Mesenchymal stem cell (in vitro differentiated cells and primary cell): ENCODE measurements at regions not wholly inside any gene's neighbourhood (a gene's known extent, or its start where the extent isn't known, plus 50 kb on each side); places are given as distances from the start of the nearest gene placed in this dataset.

Experiments used
- DNase-seq: peaks from one replicate; pipeline ENCODE4 v3.0.0-alpha.2; 2013
- H2AFZ ChIP-seq: one replicate; pipeline ENCODE4 v1.6.1; 2013; ENCODE audit warnings: low read depth, mild to moderate bottlenecking, control low read depth, inconsistent platforms, low read length, moderate library complexity
- H2AK5ac ChIP-seq: 2 replicates; pipeline ENCODE4 v1.6.1; 2013; ENCODE audit warnings: low read length, moderate library complexity, mild to moderate bottlenecking, inconsistent platforms; ENCODE audit not compliant: severe bottlenecking
- H2BK120ac ChIP-seq: one replicate; pipeline ENCODE4 v1.6.1; 2013; ENCODE audit warnings: low read depth, mild to moderate bottlenecking, inconsistent platforms, low read length, moderate library complexity
- H2BK12ac ChIP-seq, 2 experiments: one replicate each; pipeline ENCODE4 v1.6.1; 2013; ENCODE audit warnings: inconsistent platforms in 2 of 2, low read length in 2 of 2, mild to moderate bottlenecking in 2 of 2, moderate library complexity in 2 of 2, control low read depth in 1 of 2
- H2BK15ac ChIP-seq: one replicate; pipeline ENCODE4 v1.6.1; 2013; ENCODE audit warnings: mild to moderate bottlenecking, low read depth, inconsistent platforms; ENCODE audit not compliant: poor library complexity, severe bottlenecking
- H2BK5ac ChIP-seq: 2 replicates; pipeline ENCODE4 v1.6.1; 2013; ENCODE audit warnings: low read depth, mild to moderate bottlenecking, low read length, control low read depth, inconsistent platforms; ENCODE audit not compliant: poor library complexity, severe bottlenecking
- H3K14ac ChIP-seq, 2 experiments: one replicate each; pipeline ENCODE4 v1.6.1; 2013; ENCODE audit warnings: inconsistent platforms in 2 of 2, low read length in 2 of 2, control low read depth in 1 of 2, mild to moderate bottlenecking in 1 of 2, moderate library complexity in 1 of 2
- H3K18ac ChIP-seq, 2 experiments: one replicate each; pipeline ENCODE4 v1.6.1; 2013; ENCODE audit warnings: inconsistent platforms in 2 of 2, low read length in 2 of 2, control low read depth in 1 of 2, low read depth in 1 of 2, mild to moderate bottlenecking in 1 of 2
- H3K23ac ChIP-seq, 2 experiments: one replicate each; pipeline ENCODE4 v1.6.1; 2013; ENCODE audit warnings: inconsistent platforms in 2 of 2, low read length in 2 of 2, mild to moderate bottlenecking in 2 of 2, moderate library complexity in 2 of 2, control low read depth in 1 of 2
- H3K27ac ChIP-seq: 2 replicates; pipeline ENCODE4 v1.5.1; 2013; ENCODE audit warnings: mild to moderate bottlenecking, moderate library complexity, low read length, control low read depth, inconsistent platforms; ENCODE audit not compliant: poor library complexity, severe bottlenecking
- H3K27me3 ChIP-seq, 2 experiments: 2 replicates each; pipeline versions ENCODE4 v1.6.1 to v1.7.0; 2013; ENCODE audit warnings: low read length in 2 of 2, mild to moderate bottlenecking in 2 of 2, moderate library complexity in 2 of 2, control low read depth in 1 of 2, inconsistent platforms in 1 of 2; ENCODE audit not compliant: control insufficient read depth in 1 of 2, insufficient read depth in 1 of 2
- H3K36me3 ChIP-seq, 2 experiments: 2 replicates each; pipeline versions ENCODE4 v1.6.1 to v1.7.0; 2013; ENCODE audit warnings: low read length in 2 of 2, control low read depth in 1 of 2, inconsistent platforms in 1 of 2, low read depth in 1 of 2, mild to moderate bottlenecking in 1 of 2; ENCODE audit not compliant: insufficient read depth in 2 of 2, control insufficient read depth in 1 of 2
- H3K4ac ChIP-seq, 2 experiments: one replicate each; pipeline ENCODE4 v1.6.1; 2013; ENCODE audit warnings: inconsistent platforms in 2 of 2, low read length in 2 of 2, mild to moderate bottlenecking in 2 of 2, moderate library complexity in 2 of 2, control low read depth in 1 of 2, low read depth in 1 of 2
- H3K4me1 ChIP-seq: 2 replicates; pipeline ENCODE4 v1.6.1; 2013; ENCODE audit warnings: low read depth, low read length, control low read depth; ENCODE audit not compliant: control insufficient read depth, insufficient read depth
- H3K4me2 ChIP-seq: 2 replicates; pipeline ENCODE4 v1.6.1; 2013; ENCODE audit warnings: low read length, mild to moderate bottlenecking, inconsistent platforms; ENCODE audit not compliant: poor library complexity, severe bottlenecking
- H3K4me3 ChIP-seq, 2 experiments: 2 replicates each; pipeline versions ENCODE4 v1.5.1 to v1.7.0; 2013; ENCODE audit warnings: low read length in 2 of 2, mild to moderate bottlenecking in 2 of 2, control low read depth in 1 of 2, low read depth in 1 of 2; ENCODE audit not compliant: insufficient read depth in 1 of 2
- H3K79me1 ChIP-seq: replicated peaks from 2 replicates; pipeline ENCODE4 v1.6.1; 2013; ENCODE audit warnings: mild to moderate bottlenecking, control low read depth, low read length, inconsistent platforms; ENCODE audit not compliant: poor library complexity, severe bottlenecking
- H3K9ac ChIP-seq: 2 replicates; pipeline ENCODE4 v1.7.0; 2013; ENCODE audit warnings: mild to moderate bottlenecking, low read length, moderate library complexity
- H3K9me3 ChIP-seq: 2 replicates; pipeline ENCODE4 v1.7.0; 2013; ENCODE audit warnings: mild to moderate bottlenecking, low read length; ENCODE audit not compliant: control insufficient read depth
- H4K8ac ChIP-seq: one replicate; pipeline ENCODE4 v1.6.1; 2013; ENCODE audit warnings: inconsistent platforms, mild to moderate bottlenecking, low read length, moderate library complexity
- H4K91ac ChIP-seq: one replicate; pipeline ENCODE4 v1.6.1; 2013; ENCODE audit warnings: mild to moderate bottlenecking, low read length, inconsistent platforms
- WGBS: methylation state at CpG from one replicate; pipeline ENCODE4 v1.1.7; 2013; ENCODE audit warnings: mixed read lengths; 5-methylcytosine and 5-hydroxymethylcytosine counted together

- no peak overlapping the region for H2BK120ac ChIP-seq
Observed at GRCh38 chr5:89946508-89946907, 463.0 kb downstream of the CETN3 start.

GRCh38 chr5:89942171-89942570, 467.4 kb downstream of the CETN3 start:
- DNase-seq: no peak
- Histone ChIP-seq H3K27ac (no peak overlapping the region), H2AFZ (no peak overlapping the region), H3K9me3 (no peaks in the 10 kb centered on the region), H3K79me1 (no peaks in the 10 kb centered on the region), H2BK15ac (no peak overlapping the region), H3K4me2 (no peak overlapping the region), H2BK120ac (no peak overlapping the region), H4K91ac (no peak overlapping the region), H4K8ac (no peak overlapping the region), H3K4me1 (no peaks in the 10 kb centered on the region), H3K27me3 (no peaks in the 10 kb centered on the region), H3K9ac (no peak overlapping the region), H3K14ac (no peak overlapping the region), H3K36me3 (no peaks in the 10 kb centered on the region), H2BK12ac (no peak overlapping the region), H3K4ac (no peak overlapping the region), H2BK5ac (no peak overlapping the region), H3K23ac (no peak overlapping the region), H3K4me3 (no peak overlapping the region), H3K18ac (no peak overlapping the region), H2AK5ac (no peak overlapping the region)
- WGBS: no CpG with 5 or more reads among the region's 1 CpG

More at GRCh38 chr5:89946508-89946907, 463.0 kb downstream of the CETN3 start:
- Histone ChIP-seq H3K14ac (no peak overlapping the region), H2BK12ac (no peak overlapping the region), H3K79me1 (no peaks in the 10 kb centered on the region), H3K9me3 (no peaks in the 10 kb centered on the region), H3K9ac (no peak overlapping the region), H2BK15ac (no peak overlapping the region), H3K4me1 (no peaks in the 10 kb centered on the region), H4K91ac (no peak overlapping the region), H3K4me2 (no peak overlapping the region), H3K27ac (no peak overlapping the region), H4K8ac (no peak overlapping the region), H3K4me3 (no peak overlapping the region), H2BK5ac (no peak overlapping the region), H3K36me3 (no peaks in the 10 kb centered on the region), H3K18ac (no peak overlapping the region), H2AFZ (no peak overlapping the region), H3K4ac (no peak overlapping the region), H2AK5ac (no peak overlapping the region), H3K23ac (no peak overlapping the region), H3K27me3 (no peaks in the 10 kb centered on the region)
- 68% methylated on average over 2 of the region's 4 CpGs for WGBS
- DNase-seq: no peak

GRCh38 chr5:89936576-89936975, 473.0 kb downstream of the CETN3 start:
- Histone ChIP-seq H3K18ac (no peak overlapping the region), H3K4me3 (no peak overlapping the region), H3K36me3 (no peaks in the 10 kb centered on the region), H3K27ac (no peak overlapping the region), H2BK12ac (no peak overlapping the region), H2AK5ac (no peak overlapping the region), H3K23ac (no peak overlapping the region), H2BK120ac (no peak overlapping the region), H3K9me3 (no peaks in the 10 kb centered on the region), H2BK15ac (no peak overlapping the region), H4K8ac (no peak overlapping the region), H3K4ac (no peak overlapping the region), H3K4me2 (no peak overlapping the region), H2AFZ (no peak overlapping the region), H3K14ac (no peak overlapping the region), H3K9ac (no peak overlapping the region), H4K91ac (no peak overlapping the region), H3K27me3 (no peaks in the 10 kb centered on the region), H3K79me1 (no peaks in the 10 kb centered on the region), H3K4me1 (no peaks in the 10 kb centered on the region), H2BK5ac (no peak overlapping the region)
- DNase-seq: no peak
- WGBS: no CpG with 5 or more reads among the region's 3 CpGs

GRCh38 chr5:89934069-89934468, 475.5 kb downstream of the CETN3 start:
- no peak overlapping the region for H2BK5ac ChIP-seq
- H3K4me1 ChIP-seq: peaks cover 1% of the 10 kb centered on the region
- no peaks in the 10 kb centered on the region for H3K27me3 ChIP-seq
- H3K4me3 ChIP-seq: no peak overlapping the region
- no peak overlapping the region for H2AFZ ChIP-seq
- 97% methylated on average over 4 of the region's 4 CpGs for WGBS
- H3K36me3 ChIP-seq: no peaks in the 10 kb centered on the region
- H3K18ac ChIP-seq: no peak overlapping the region
- H3K4ac ChIP-seq: no peak overlapping the region
- no peak overlapping the region for H2BK120ac ChIP-seq
- H2AK5ac ChIP-seq: no peak overlapping the region
- H3K9me3 ChIP-seq: no peaks in the 10 kb centered on the region
- no peak overlapping the region for H2BK15ac ChIP-seq
- H3K27ac ChIP-seq: no peak overlapping the region
- H2BK12ac ChIP-seq: no peak overlapping the region
- H3K9ac ChIP-seq: no peak overlapping the region
- H3K4me2 ChIP-seq: no peak overlapping the region
- H3K79me1 ChIP-seq: no peaks in the 10 kb centered on the region
- H4K8ac ChIP-seq: no peak overlapping the region
- no peak overlapping the region for H4K91ac ChIP-seq
- no peak for DNase-seq
- no peak overlapping the region for H3K23ac ChIP-seq
- no peak overlapping the region for H3K14ac ChIP-seq
